ENCODE measurements at regions not wholly inside any gene's neighbourhood (a gene's known extent, or its start where the extent isn't known, plus 50 kb on each side); places are given as distances from the start of the nearest gene placed in this dataset.

DNA sequence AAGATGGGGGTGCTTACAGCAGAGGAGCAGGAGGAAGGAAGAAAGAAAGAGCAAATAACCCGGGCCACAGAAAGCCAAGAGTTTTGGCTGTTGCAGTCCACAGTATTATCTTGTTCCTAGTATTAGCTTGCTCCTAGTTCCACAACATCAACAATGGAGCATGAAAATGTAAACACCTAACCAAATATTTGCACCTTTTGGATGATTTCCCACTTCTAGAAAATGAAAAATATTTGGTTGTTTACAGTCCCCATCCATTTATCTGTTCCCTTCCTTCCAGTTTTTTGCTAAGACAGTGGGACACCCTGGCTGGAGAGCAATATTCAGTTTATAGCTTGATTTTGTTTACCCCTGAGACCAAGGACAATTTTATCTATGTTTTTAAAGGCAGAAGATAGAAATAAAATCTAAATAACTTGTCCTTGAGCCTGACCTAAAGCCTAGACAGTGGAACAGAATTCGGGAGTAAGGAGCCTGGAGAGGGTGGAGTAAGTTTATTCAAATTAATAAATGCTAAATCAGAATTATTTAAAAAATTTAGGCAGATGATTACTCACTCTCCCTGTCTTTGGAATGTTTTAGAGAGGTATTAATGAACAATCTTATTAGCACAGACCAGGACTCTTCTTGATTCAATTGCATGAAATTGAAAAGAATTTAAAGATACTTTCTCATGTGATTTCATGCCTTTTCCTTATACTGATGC lies 51.6 kb downstream of the RESF1 start:
- dilution Hi-C loops (cut with HindIII; ENCODE audit: low sequenced_read_pairs, unreplicated experiment) = no loop called here
- no CpG with 5 or more reads among the region's 2 CpGs for WGBS, 2 experiments (ENCODE audit: extremely low coverage in 2 of 2, insufficient read length in 1 of 2)
- POLR2A ChIA-PET (ENCODE audit: unreplicated experiment) = no interaction called here

More for the DNA sequence above, 51.6 kb downstream of the RESF1 start:
- no peaks in the 10 kb centered on the region for H3K9me1 ChIP-seq (ENCODE audit: insufficient read depth, low read length)
- in situ Hi-C loops (cut with MboI; ENCODE audit: low sequenced_read_pairs) (no loop called here), intact Hi-C loops (cut with micrococcal nuclease) (no loop called here)
- no peaks in the 10 kb centered on the region for H4K20me1 ChIP-seq (ENCODE audit: insufficient read depth, low read length)
- ATAC-seq (ENCODE audit: low read depth) = no peak; the same call in 1 of the 2 replicates
- no peak for DNase-seq
- no peak overlapping the region for H2BK20ac ChIP-seq (ENCODE audit: low read depth, low read length)
- no peak overlapping the region for H2BK15ac ChIP-seq (ENCODE audit: low read depth, low read length)
- no peak overlapping the region for H2AK5ac ChIP-seq (ENCODE audit: low read depth, low read length)
- no peak overlapping the region for H4K5ac ChIP-seq (ENCODE audit: low read depth, low read length)
- no peak overlapping the region for H2BK5ac ChIP-seq (ENCODE audit: low read depth, low read length, poor library complexity, severe bottlenecking)
- H3K4ac ChIP-seq (ENCODE audit: low read depth, low read length) = no peak overlapping the region
- H3K4me1 ChIP-seq (ENCODE audit: control insufficient read depth, insufficient read depth, low read length) = no peaks in the 10 kb centered on the region; the same call in 1 of the 2 replicates
- no peak overlapping the region for H3K9ac ChIP-seq (ENCODE audit: low read depth, low read length)
- H3K4me3 ChIP-seq (ENCODE audit: insufficient read depth, low read depth, low read length) = no peak overlapping the region
- no peaks in the 10 kb centered on the region for H3K27me3 ChIP-seq (ENCODE audit: control insufficient read depth, insufficient read depth, low read length)
- H3K14ac ChIP-seq (replicated peaks; ENCODE audit: low read depth, low read length) = 0 out of 2 replicates have a peak overlapping the region, but pooled peaks have one; percentile 0
- H3K36me3 ChIP-seq (ENCODE audit: control insufficient read depth, insufficient read depth, low read length) = no peaks in the 10 kb centered on the region
- no peak overlapping the region for H4K8ac ChIP-seq (ENCODE audit: low read depth in 2 of 2, low read length in 2 of 2)
- no peak for TF ChIP-seq MAFK (IDR thresholded peaks at IDR 0.05; ENCODE audit: low read depth, low read length)
- TF ChIP-seq, protein P1, sequence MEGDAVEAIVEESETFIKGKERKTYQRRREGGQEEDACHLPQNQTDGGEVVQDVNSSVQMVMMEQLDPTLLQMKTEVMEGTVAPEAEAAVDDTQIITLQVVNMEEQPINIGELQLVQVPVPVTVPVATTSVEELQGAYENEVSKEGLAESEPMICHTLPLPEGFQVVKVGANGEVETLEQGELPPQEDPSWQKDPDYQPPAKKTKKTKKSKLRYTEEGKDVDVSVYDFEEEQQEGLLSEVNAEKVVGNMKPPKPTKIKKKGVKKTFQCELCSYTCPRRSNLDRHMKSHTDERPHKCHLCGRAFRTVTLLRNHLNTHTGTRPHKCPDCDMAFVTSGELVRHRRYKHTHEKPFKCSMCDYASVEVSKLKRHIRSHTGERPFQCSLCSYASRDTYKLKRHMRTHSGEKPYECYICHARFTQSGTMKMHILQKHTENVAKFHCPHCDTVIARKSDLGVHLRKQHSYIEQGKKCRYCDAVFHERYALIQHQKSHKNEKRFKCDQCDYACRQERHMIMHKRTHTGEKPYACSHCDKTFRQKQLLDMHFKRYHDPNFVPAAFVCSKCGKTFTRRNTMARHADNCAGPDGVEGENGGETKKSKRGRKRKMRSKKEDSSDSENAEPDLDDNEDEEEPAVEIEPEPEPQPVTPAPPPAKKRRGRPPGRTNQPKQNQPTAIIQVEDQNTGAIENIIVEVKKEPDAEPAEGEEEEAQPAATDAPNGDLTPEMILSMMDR (conservative IDR thresholded peaks at IDR 0.05; ENCODE audit: low read depth, low read length) = no peak
- no peak for TF ChIP-seq BHLHE40 (IDR thresholded peaks at IDR 0.05; ENCODE audit: low read depth, low read length)
- TF ChIP-seq RCOR1 (IDR thresholded peaks at IDR 0.05; ENCODE audit: insufficient replicate concordance, low read length) = no peak
- TF ChIP-seq FOS (IDR thresholded peaks at IDR 0.05; ENCODE audit: low read depth, low read length) = no peak
- no peak for TF ChIP-seq CHD1 (IDR thresholded peaks at IDR 0.05; ENCODE audit: low read depth, low read length)
- TF ChIP-seq MXI1 (IDR thresholded peaks at IDR 0.05; ENCODE audit: borderline replicate concordance, low read depth, low read length) = no peak
- TF ChIP-seq SMC3 (IDR thresholded peaks at IDR 0.05; ENCODE audit: low read depth, low read length) = no peak
- TF ChIP-seq NFE2L2 (IDR thresholded peaks at IDR 0.05; ENCODE audit: low read depth, low read length) = no peak
- TF ChIP-seq, protein P2, sequence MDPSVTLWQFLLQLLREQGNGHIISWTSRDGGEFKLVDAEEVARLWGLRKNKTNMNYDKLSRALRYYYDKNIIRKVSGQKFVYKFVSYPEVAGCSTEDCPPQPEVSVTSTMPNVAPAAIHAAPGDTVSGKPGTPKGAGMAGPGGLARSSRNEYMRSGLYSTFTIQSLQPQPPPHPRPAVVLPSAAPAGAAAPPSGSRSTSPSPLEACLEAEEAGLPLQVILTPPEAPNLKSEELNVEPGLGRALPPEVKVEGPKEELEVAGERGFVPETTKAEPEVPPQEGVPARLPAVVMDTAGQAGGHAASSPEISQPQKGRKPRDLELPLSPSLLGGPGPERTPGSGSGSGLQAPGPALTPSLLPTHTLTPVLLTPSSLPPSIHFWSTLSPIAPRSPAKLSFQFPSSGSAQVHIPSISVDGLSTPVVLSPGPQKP (IDR thresholded peaks at IDR 0.05; ENCODE audit: borderline replicate concordance, low read depth, low read length) = no peak
- TF ChIP-seq MAZ (IDR thresholded peaks at IDR 0.05; ENCODE audit: borderline replicate concordance, low read depth, low read length) = no peak
- H3K56ac ChIP-seq (ENCODE audit: extremely low read depth, insufficient read depth, low read length) = no peak overlapping the region
- no TSS peak for BruUV-seq (replicated peaks)
- H2AK9ac ChIP-seq (replicated peaks; ENCODE audit: low read depth, low read length, poor library complexity) = no peak overlapping the region
- no peak overlapping the region for H3K23ac ChIP-seq (ENCODE audit: low read depth, low read length)
- no peaks in the 10 kb centered on the region for H3K9me3 ChIP-seq (ENCODE audit: control insufficient read depth, insufficient read depth, low read length)
- H3K27ac ChIP-seq (ENCODE audit: insufficient read depth, low read length) = no peak overlapping the region
- no peak overlapping the region for H4K91ac ChIP-seq (ENCODE audit: insufficient read depth, low read depth, low read length)
- H3K4me2 ChIP-seq (ENCODE audit: low read depth, low read length) = no peak overlapping the region; the same call in 1 of the 2 replicates
- H2BK120ac ChIP-seq (ENCODE audit: low read depth, low read length) = no peak overlapping the region
- CTCF ChIA-PET = interaction anchor here (0.7 kb wide), 1 partner anchor 82 kb away, joined by 5 read pairs; no protein-coding TSS in a partner anchor
- H2AFZ ChIP-seq (replicated peaks; ENCODE audit: low read length, poor library complexity) = no peak overlapping the region
- H3K79me1 ChIP-seq (ENCODE audit: low read depth in 1 of 2, low read length in 2 of 2) = no peaks in the 10 kb centered on the region
- no peak overlapping the region for H3K18ac ChIP-seq (ENCODE audit: low read depth, low read length)

Data from IMR-90 (cell line).